NCI-H128 (cell line): ENCODE measurements at regions not wholly inside any gene's neighbourhood (a gene's known extent, or its start where the extent isn't known, plus 50 kb on each side); places are given as distances from the start of the nearest gene placed in this dataset.

Experiments
- DNase-seq: peaks from one replicate; lab custom pipeline; 2025; ENCODE audit not compliant: unreplicated experiment; lab: John Stamatoyannopoulos, UW

DNA sequence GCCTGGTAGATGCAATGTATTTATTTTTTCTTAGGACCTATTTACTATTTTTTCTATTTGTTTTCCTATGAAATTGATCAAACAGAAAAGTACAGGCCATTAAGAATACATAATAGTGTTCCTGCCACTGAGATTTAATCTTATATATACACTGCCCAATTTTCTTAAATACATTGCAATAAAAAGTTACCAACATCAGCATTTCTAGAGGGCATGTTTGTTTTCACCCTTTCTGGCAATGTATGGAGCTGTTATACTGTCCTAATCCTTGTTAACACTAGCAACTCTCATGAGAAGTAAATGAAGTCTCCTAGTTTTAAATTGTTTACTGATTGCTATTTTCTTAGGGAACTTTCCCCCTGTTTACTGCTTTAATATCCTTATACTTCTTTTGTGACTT is 359.1 kb upstream of the SEMA3A start:
- DNase-seq: no peak

GRCh38 chr7:84549409-84549808 is 354.8 kb upstream of the SEMA3A start:
- DNase-seq: no peak

- no peak for DNase-seq
Measured at GRCh38 chr7:84548366-84549365, 354.1 kb upstream of the SEMA3A start.

GRCh38 chr7:84547331-84547730 is 352.7 kb upstream of the SEMA3A start:
- no peak for DNase-seq

DNA sequence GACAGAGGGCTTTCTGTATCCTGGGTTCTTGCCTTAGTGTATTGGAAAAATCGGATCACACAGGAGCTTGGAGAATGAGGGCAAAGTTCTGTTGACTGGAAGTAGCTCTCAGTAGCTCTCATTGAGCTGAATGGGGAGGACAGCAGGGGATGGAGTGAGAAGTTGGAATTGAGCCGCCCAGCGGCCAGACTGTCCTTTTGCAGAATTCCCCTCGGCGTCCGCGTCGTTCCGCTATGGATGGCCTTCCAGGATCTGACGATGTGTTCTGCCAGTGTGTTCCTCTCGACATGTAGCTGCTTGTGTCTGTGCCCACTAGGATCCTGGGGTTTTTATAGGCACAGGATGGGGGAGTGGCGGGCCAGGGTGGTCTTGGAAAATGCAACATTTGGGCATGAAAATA is 351.8 kb upstream of the SEMA3A start:
- DNase-seq: no peak

- no peak for DNase-seq
Measured at GRCh38 chr7:84538268-84538667, 343.7 kb upstream of the SEMA3A start.

GRCh38 chr7:84536271-84536870 is 341.8 kb upstream of the SEMA3A start:
- DNase-seq: no peak

DNA sequence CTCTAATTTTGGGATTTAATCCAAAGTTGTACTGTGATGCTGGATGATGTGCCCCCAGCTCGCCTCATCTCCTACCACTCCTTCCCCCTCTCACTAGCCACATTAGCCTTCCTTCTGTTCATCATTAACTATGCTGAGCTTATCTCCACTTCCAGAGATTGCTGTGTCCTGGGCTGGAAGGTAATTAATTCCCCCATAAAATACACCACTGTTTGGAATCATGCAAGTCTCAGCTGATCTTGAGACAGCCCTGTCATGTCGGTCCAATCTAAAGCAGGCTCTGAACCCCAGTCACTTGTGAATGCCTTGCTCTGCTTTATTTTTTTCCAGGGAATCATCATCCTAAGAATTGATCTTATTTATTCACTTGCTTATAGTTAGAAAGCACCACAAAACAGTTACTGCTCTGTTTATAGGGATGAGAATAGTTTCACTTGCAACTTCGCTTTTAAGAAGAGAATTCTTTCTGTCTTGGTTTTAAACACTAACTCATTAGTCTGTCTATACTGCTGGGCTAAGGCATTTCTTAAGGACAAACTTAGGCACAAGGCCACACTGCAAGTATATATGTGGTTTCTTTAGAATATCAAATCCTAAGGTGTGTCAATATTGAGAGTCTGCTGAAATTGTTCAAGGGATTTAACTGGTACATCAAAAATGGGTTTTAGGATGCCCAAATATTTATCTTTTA is 341.1 kb upstream of the SEMA3A start:
- DNase-seq: no peak

GRCh38 chr7:84533182-84533581 is 338.6 kb upstream of the SEMA3A start:
- DNase-seq: no peak

DNA sequence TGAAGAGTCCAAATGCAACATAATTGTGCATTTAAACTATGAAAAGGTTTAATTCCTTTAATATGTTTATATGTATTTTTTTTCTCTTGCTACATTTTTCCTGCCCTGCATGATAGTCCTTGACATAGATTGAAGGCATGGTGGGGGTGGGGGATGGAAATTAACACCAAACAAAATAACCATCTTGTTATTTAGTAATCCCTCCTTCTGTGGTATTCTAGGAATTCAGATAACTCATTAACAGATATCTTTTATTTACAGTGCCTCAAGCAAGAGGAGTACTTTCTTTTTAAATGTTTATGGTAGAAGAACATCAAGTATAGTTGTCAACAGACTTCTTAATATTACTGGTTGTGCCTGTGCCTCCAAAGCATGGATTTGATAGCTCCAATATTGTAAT is 337.6 kb upstream of the SEMA3A start:
- no peak for DNase-seq

DNA sequence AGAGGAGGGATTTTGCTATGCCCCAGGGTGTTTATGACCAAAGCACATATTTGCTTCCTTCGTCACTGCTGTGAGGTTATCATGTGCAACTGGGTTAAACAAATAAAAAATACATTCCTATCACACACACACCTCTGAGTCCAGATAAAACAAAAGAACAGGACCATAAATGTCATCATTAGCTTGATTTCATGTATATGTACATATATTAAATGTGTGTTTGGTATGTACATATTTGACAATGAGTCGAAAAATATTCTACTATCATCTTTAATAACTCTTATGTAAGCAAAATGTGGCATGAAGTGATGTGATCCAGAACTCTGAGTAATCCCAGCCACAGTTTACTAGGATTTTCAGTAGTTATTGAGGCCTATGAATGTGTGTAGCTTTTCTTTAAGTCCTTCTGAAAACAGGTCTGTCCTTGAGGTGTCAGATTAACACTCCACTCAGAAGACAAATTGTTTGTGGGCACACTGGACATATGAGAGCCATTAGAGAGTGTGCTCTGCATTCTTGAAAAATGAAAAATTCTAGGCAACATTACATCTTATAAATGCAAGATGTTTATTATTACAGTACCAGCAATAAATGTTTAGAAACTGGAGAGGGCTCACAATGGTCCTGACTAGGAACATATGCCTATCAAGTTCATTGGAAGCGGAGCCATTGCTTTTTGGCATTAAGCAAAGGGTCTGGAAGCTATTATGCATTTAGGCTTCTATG is 335.1 kb upstream of the SEMA3A start:
- DNase-seq: no peak

DNA sequence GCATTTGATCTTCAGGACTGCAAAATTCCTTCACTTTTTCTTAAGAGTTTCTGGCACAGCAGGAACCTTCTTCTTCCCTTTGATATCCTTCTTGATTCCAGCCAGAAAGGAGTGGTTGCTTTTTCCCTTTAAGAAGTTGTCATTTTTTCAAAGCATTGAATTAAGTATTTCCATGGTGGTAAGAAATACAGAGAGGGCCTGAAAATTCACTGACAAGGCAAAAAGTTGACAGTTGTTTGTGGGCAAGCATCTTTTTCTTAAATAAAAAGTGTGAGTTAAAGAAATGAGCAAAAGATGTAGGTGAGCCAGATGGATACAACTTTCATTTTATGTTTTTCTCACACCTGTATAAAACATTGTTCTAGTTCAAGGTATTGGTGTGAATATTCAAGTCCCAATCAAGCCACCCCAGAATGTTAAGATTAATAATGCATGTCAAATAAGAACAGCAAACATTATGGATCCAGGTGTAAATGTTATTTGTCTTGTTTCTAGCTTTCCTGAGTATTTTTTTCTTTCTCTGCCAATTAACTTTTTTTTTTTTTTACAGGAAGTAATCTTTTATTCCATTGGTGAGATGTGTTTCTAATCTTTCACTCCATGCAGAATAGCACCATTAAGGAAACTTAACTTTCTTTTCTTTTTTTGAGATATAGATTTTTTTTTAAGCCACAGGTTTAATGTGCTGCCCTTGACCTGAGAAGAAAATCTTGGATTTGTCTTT is 334.3 kb upstream of the SEMA3A start:
- DNase-seq: no peak

DNA sequence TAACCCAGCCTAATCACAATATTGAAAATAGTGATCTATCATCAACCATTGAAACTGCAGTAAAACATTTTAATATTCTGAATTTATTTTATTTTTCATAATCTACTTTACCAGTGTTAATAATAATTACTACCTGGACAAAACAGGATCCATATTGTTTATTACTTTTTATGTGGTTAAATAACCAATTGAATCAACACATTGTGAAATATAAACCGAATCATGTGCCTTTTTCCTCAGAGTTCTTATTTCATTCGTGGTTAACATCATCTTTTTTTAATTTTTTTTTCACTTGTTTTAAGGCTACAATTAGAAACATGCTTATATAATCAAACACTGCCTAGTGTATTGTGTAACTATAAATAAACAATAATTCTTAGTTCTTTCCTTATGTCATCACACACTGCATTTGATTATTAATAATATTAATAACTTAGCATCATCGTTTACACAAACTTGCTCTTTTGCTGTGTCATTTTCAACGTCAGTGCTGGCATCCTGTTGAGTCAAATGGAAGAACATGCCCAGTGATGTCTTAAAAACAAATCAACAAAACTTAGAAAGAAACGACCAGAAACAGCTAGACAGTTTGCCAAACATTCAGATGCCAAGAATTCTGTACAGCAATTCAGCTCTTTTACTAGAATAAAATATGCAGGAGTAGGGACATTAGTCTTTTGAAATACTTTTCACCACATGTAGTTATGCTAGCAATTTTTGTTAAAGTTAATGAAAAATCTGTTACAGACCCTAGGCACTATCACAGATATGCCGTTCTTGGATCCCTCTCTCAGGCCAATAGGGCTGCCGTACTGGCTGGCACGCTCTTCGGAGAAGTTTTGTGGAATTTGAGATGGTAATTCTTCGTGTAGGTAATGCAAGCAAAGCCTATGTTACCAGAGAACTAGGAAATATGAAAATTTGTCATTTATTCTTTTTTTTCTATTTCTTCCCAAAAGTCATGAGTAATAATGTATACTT is 330.4 kb upstream of the SEMA3A start:
- no peak for DNase-seq

GRCh38 chr7:84513061-84513460 is 318.5 kb upstream of the SEMA3A start:
- DNase-seq: no peak

DNA sequence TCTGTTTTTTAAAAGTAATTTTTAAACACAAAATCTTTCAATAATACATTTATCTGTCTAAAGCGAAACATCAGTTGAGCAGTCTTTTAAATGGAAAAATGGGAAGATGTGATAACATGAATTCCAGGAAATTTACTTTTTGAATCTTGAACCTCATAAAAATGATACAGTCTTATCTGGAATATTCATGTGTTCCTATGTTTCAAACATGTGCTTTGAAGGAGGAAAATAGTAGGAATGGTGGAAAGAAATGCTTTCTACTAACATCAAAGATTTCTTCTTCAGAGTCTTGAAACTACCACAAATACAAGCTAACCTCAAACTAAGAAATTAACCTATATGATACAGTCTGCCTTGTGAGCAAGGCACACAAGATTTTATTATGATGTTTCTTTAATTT is 317.5 kb upstream of the SEMA3A start:
- DNase-seq: no peak

DNA sequence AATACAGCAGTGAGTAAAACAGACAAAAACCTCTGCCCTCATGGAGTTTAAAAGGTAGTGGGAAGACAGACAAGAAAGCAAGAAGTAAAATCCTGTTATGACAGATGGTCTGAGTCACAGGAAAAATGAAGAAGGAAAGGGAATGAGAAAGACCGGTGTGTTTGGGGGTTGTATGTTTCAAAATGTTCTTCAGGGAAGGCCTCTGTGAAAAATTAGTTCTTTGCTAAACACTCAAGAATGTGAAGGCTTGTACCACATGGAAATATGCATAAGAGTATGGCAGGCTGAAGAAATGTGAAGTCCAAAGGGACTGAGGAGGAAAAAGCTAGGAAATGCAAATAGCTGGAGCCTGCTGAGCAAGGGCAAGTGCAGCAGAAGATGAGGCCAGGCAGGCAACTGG is 315.9 kb upstream of the SEMA3A start:
- no peak for DNase-seq

DNA sequence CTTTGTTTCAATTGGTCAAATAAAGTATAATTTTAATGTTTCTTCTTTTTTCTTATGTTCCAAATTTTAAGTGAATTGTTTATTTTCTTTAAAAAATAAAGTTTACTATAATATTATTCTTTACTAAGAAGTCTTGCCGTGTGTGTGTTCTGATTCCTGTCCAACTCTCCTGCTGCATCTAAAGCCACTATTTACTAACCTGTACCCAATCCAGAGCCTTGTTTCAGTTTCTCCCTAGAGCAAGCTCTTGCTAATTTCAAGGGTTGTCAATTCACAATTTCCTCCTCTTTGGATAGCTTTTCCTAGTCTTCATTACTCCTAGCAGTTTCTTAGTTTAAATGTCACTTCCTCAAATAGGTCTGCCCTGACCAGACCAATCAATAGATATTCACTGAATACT is 314.9 kb upstream of the SEMA3A start:
- DNase-seq: no peak

GRCh38 chr7:84508606-84509005 is 314.0 kb upstream of the SEMA3A start:
- DNase-seq: no peak

- no peak for DNase-seq
Measured at GRCh38 chr7:84507529-84507928, 312.9 kb upstream of the SEMA3A start.
